Stimulated activated CD8-positive, alpha-beta memory T cell treated with anti-CD3 and anti-CD28 coated beads, Interleukin-7, amount 100 ng/mL, for 4 hours (primary cell): ENCODE measurements at regions not wholly inside any gene's neighbourhood (a gene's known extent, or its start where the extent isn't known, plus 50 kb on each side); places are given as distances from the start of the nearest gene placed in this dataset.

Source experiments
- DNase-seq, 2 donors: peaks; one replicate each; pipeline ENCODE4 v3.0.0-alpha.2; 2020; ENCODE audit warnings: low read depth in 2 of 2

GRCh38 chr13:70895599-70895998 lies 787.3 kb upstream of the KLHL1 start:
- no peak for DNase-seq

- no peak for DNase-seq
Observed at GRCh38 chr13:70894258-70894657, 786.0 kb upstream of the KLHL1 start.

GRCh38 chr13:70893832-70894231 lies 785.6 kb upstream of the KLHL1 start:
- DNase-seq, result no peak

GRCh38 chr13:70890289-70890688 lies 782.0 kb upstream of the KLHL1 start:
- DNase-seq, result no peak

GRCh38 chr13:70889163-70889562 lies 780.9 kb upstream of the KLHL1 start:
- no peak for DNase-seq

GRCh38 chr13:70884196-70884595 lies 775.9 kb upstream of the KLHL1 start:
- DNase-seq, result no peak

GRCh38 chr13:70874636-70875035 lies 766.4 kb upstream of the KLHL1 start:
- DNase-seq, result no peak

- DNase-seq, result no peak
Observed at GRCh38 chr13:70864731-70865130, 756.5 kb upstream of the KLHL1 start.

GRCh38 chr13:70856711-70857110 lies 748.5 kb upstream of the KLHL1 start:
- no peak for DNase-seq

- no peak for DNase-seq
Observed at GRCh38 chr13:70856025-70856424, 747.8 kb upstream of the KLHL1 start.

- DNase-seq, result no peak
Observed at GRCh38 chr13:70849222-70849621, 741.0 kb upstream of the KLHL1 start.

GRCh38 chr13:70844391-70845108 lies 736.3 kb upstream of the KLHL1 start:
- DNase-seq, result no peak

GRCh38 chr13:70842062-70842644 lies 733.9 kb upstream of the KLHL1 start:
- no peak for DNase-seq

- no peak for DNase-seq
Observed at GRCh38 chr13:70841240-70842061, 733.2 kb upstream of the KLHL1 start.

- no peak for DNase-seq
Observed at GRCh38 chr13:70835371-70835770, 727.1 kb upstream of the KLHL1 start.

GRCh38 chr13:70829748-70830147 lies 721.5 kb upstream of the KLHL1 start:
- DNase-seq, result no peak

- DNase-seq, result no peak
Observed at GRCh38 chr13:70817576-70817975, 709.3 kb upstream of the KLHL1 start.

GRCh38 chr13:70816853-70817252 lies 708.6 kb upstream of the KLHL1 start:
- DNase-seq, result no peak

- DNase-seq, result no peak
Observed at GRCh38 chr13:70814684-70815083, 706.4 kb upstream of the KLHL1 start.

- DNase-seq, result no peak
Observed at GRCh38 chr13:70812481-70812880, 704.2 kb upstream of the KLHL1 start.

- DNase-seq, result no peak
Observed at GRCh38 chr13:70809588-70809987, 701.3 kb upstream of the KLHL1 start.

- no peak for DNase-seq
Observed at GRCh38 chr13:70798385-70798784, 690.1 kb upstream of the KLHL1 start.

- no peak for DNase-seq
Observed at GRCh38 chr13:70795484-70795883, 687.2 kb upstream of the KLHL1 start.
